Tibial nerve (tissue), 3 donors: ENCODE measurements at regions not wholly inside any gene's neighbourhood (a gene's known extent, or its start where the extent isn't known, plus 50 kb on each side); places are given as distances from the start of the nearest gene placed in this dataset.

Experiments used
- CTCF ChIP-seq, 5 experiments: fragments of 200-600 bp in 3 of 5; fragments of 450-650 bp in 2 of 5; sonication (generic) in 3 of 5; IDR thresholded peaks; one replicate each; pipeline ENCODE4 v1.5.1; 2016 to 2019; ENCODE audit warnings: antibody characterized with exemption in 5 of 5, mild to moderate bottlenecking in 3 of 5, moderate library complexity in 2 of 5
- POLR2A ChIP-seq, 2 donors: fragments of 450-650 bp; IDR thresholded peaks; one replicate each; pipeline ENCODE4 v1.6.1; 2017; ENCODE audit warnings: antibody characterized with exemption in 2 of 2, mild to moderate bottlenecking in 2 of 2, moderate library complexity in 2 of 2

- TF ChIP-seq CTCF (IDR thresholded peaks at IDR 0.05) (no peak), POLR2A (IDR thresholded peaks at IDR 0.05) (no peak)
Measured at GRCh38 chr6:66096679-66097078, 389.7 kb upstream of the EYS start.
